T-cell (primary cell): ENCODE measurements at regions not wholly inside any gene's neighbourhood (a gene's known extent, or its start where the extent isn't known, plus 50 kb on each side); places are given as distances from the start of the nearest gene placed in this dataset.

Source experiments
- ATAC-seq, 4 experiments: fragments of 200-7000 bp in 3 of 4; fragments of 150-1000 bp in 1 of 4; cut with Tn5 transposase; replicated peaks in 1 of 4; 1 replicate in 3 of 4; 2 replicates in 1 of 4; pipeline ENCODE4 v1.10.0; 2021; ENCODE audit warnings: moderate library complexity in 3 of 4, mild to moderate bottlenecking in 2 of 4, moderate number of reproducible peaks in 1 of 4
- CTCF ChIA-PET, 2 donors: fragments of 300-600 bp; sonication (Branson Sonifier 250); formaldehyde crosslinking; loops; one replicate each; lab custom pipeline; 2022; ENCODE audit warnings: antibody characterized with exemption in 2 of 2; lab: Charles Lee
- POLR2A ChIA-PET, 2 donors: fragments of 300-600 bp; sonication (Branson Sonifier 250); formaldehyde crosslinking; loops; one replicate each; lab custom pipeline; 2022; ENCODE audit warnings: antibody characterized with exemption in 2 of 2; lab: Charles Lee
- DNase-seq, 35 experiments: peaks; one replicate each; pipeline versions ENCODE4 v3.0.0 to v3.0.0-alpha.2; 2013 to 2023
- H3K27ac ChIP-seq: one replicate; pipeline ENCODE4 v1.5.1; 2013; ENCODE audit warnings: low read length
- H3K27me3 ChIP-seq, 2 experiments: replicated peaks in 1 of 2; 1 replicate in 1 of 2; 2 replicates in 1 of 2; pipeline versions ENCODE4 v1.6.1 to v1.7.0; 2013; ENCODE audit warnings: low read length in 1 of 2, mixed read lengths in 1 of 2; ENCODE audit not compliant: control insufficient read depth in 2 of 2, insufficient read depth in 2 of 2; ENCODE audit errors: extremely low read depth in 1 of 2
- H3K36me3 ChIP-seq, 2 donors: 1 replicate in 1 of 2; 2 replicates in 1 of 2; pipeline versions ENCODE4 v1.6.1 to v1.7.0; 2013; ENCODE audit warnings: low read length in 1 of 2; ENCODE audit not compliant: control insufficient read depth in 2 of 2, insufficient read depth in 1 of 2; ENCODE audit errors: extremely low read depth in 1 of 2
- H3K4me1 ChIP-seq, 2 experiments: 1 replicate in 1 of 2; 2 replicates in 1 of 2; pipeline versions ENCODE4 v1.6.1 to v1.7.0; 2013; ENCODE audit warnings: low read length in 2 of 2, mixed read lengths in 1 of 2; ENCODE audit not compliant: insufficient read depth in 2 of 2, control insufficient read depth in 1 of 2; ENCODE audit errors: extremely low read depth in 1 of 2
- H3K4me3 ChIP-seq, 2 donors: 1 replicate in 1 of 2; 2 replicates in 1 of 2; pipeline versions ENCODE4 v1.5.1 to v1.7.0; 2013; ENCODE audit warnings: mild to moderate bottlenecking in 2 of 2, low read length in 1 of 2, moderate library complexity in 1 of 2; ENCODE audit not compliant: control insufficient read depth in 1 of 2; ENCODE audit errors: extremely low read depth in 1 of 2
- H3K9me3 ChIP-seq: 2 replicates; pipeline ENCODE4 v1.7.0; 2013
- H3K27ac Mint-ChIP-seq, 2 donors: one replicate each; pipeline ENCODE4 v1.8.0; 2020 to 2021; ENCODE audit warnings: mild to moderate bottlenecking in 2 of 2, mixed read lengths in 2 of 2
- H3K27me3 Mint-ChIP-seq, 2 donors: one replicate each; pipeline ENCODE4 v1.8.0; 2021 to 2022; ENCODE audit warnings: mixed read lengths in 2 of 2
- H3K36me3 Mint-ChIP-seq: one replicate; pipeline ENCODE4 v1.8.0; 2021; ENCODE audit warnings: mixed read lengths
- H3K4me1 Mint-ChIP-seq, 3 donors: one replicate each; pipeline ENCODE4 v1.8.0; 2020 to 2022; ENCODE audit warnings: mixed read lengths in 3 of 3, mild to moderate bottlenecking in 1 of 3
- H3K4me3 Mint-ChIP-seq, 3 donors: one replicate each; pipeline ENCODE4 v1.8.0; 2020 to 2022; ENCODE audit warnings: mild to moderate bottlenecking in 3 of 3, mixed read lengths in 3 of 3, moderate library complexity in 3 of 3
- H3K9me3 Mint-ChIP-seq, 3 donors: one replicate each; pipeline ENCODE4 v1.8.0; 2020 to 2022; ENCODE audit warnings: mixed read lengths in 3 of 3
- whole genome bisulfite sequencing: methylation state at CpG from one replicate; pipeline ENCODE4 v1.1.5; 2013; ENCODE audit warnings: missing lambda C conversion rate; ENCODE audit not compliant: insufficient coverage; 5-methylcytosine and 5-hydroxymethylcytosine counted together

GRCh38 chrX:4850312-4850711 is 1136.9 kb upstream of the PRKX start:
- Histone ChIP-seq H3K27me3 (no peaks in the 10 kb centered on the region), H3K36me3 (no peaks in the 10 kb centered on the region), H3K27ac (no peak overlapping the region), H3K4me1 (no peaks in the 10 kb centered on the region), H3K4me3 (no peak overlapping the region), H3K9me3 (no peaks in the 10 kb centered on the region)
- Mint-ChIP-seq H3K36me3 (no peaks in the 10 kb centered on the region), H3K27me3 (no peaks in the 10 kb centered on the region), H3K4me3 (no peak overlapping the region), H3K27ac (no peak overlapping the region), H3K4me1 (no peaks in the 10 kb centered on the region), H3K9me3 (peaks cover 0 to 10% (median 2%) of the 10 kb centered on the region in 3 donors)
- DNase-seq (no peak), ATAC-seq (no peak)
- POLR2A ChIA-PET, result no interaction called here
- WGBS, result no CpG with 5 or more reads among the region's 4 CpGs
- CTCF ChIA-PET, result no interaction called here

- 100% methylated on average over 1 of the region's 4 CpGs for WGBS
- Histone ChIP-seq H3K4me1 (no peaks in the 10 kb centered on the region), H3K27me3 (no peaks in the 10 kb centered on the region), H3K9me3 (no peaks in the 10 kb centered on the region), H3K36me3 (no peaks in the 10 kb centered on the region), H3K27ac (no peak overlapping the region), H3K4me3 (no peak overlapping the region)
- Mint-ChIP-seq H3K4me1 (no peaks in the 10 kb centered on the region), H3K27ac (no peak overlapping the region), H3K9me3 (peaks cover 11 to 20% (median 11%) of the 10 kb centered on the region in 3 donors), H3K36me3 (no peaks in the 10 kb centered on the region), H3K27me3 (no peaks in the 10 kb centered on the region), H3K4me3 (no peak overlapping the region)
- POLR2A ChIA-PET, result no interaction called here
- CTCF ChIA-PET, result no interaction called here
- ATAC-seq (no peak), DNase-seq (no peak)
These were observed 1130.9 kb upstream of the PRKX start for GRCh38 chrX:4844376-4844775.

- no peak overlapping the region for H3K4me3 Mint-ChIP-seq
- no peaks in the 10 kb centered on the region for H3K36me3 Mint-ChIP-seq
- H3K4me1 Mint-ChIP-seq, result no peaks in the 10 kb centered on the region
- DNase-seq (no peak), ATAC-seq (no peak)
- Histone ChIP-seq H3K4me3 (no peak overlapping the region), H3K4me1 (no peaks in the 10 kb centered on the region), H3K9me3 (no peaks in the 10 kb centered on the region), H3K27ac (no peak overlapping the region), H3K36me3 (no peaks in the 10 kb centered on the region), H3K27me3 (no peaks in the 10 kb centered on the region)
- H3K27me3 Mint-ChIP-seq, result no peaks in the 10 kb centered on the region
- H3K9me3 Mint-ChIP-seq, result peaks cover 11 to 22% (median 11%) of the 10 kb centered on the region in 3 donors
- CTCF ChIA-PET, result no interaction called here
- no CpG with 5 or more reads among the region's 2 CpGs for WGBS
- no peak overlapping the region for H3K27ac Mint-ChIP-seq
- POLR2A ChIA-PET, result no interaction called here
These were observed 1127.8 kb upstream of the PRKX start for GRCh38 chrX:4841216-4841745.

GRCh38 chrX:4831574-4831973 is 1118.1 kb upstream of the PRKX start:
- Mint-ChIP-seq H3K4me1 (no peaks in the 10 kb centered on the region), H3K27ac (no peak overlapping the region), H3K36me3 (no peaks in the 10 kb centered on the region), H3K9me3 (peaks cover 3 to 8% (median 6%) of the 10 kb centered on the region in 3 donors), H3K27me3 (no peaks in the 10 kb centered on the region), H3K4me3 (no peak overlapping the region)
- Histone ChIP-seq H3K36me3 (no peaks in the 10 kb centered on the region), H3K27ac (no peak overlapping the region), H3K27me3 (no peaks in the 10 kb centered on the region), H3K4me1 (no peaks in the 10 kb centered on the region), H3K9me3 (no peaks in the 10 kb centered on the region), H3K4me3 (no peak overlapping the region)
- DNase-seq (no peak), ATAC-seq (no peak)
- ChIA-PET CTCF (no interaction called here), POLR2A (no interaction called here)
- WGBS, result no CpG with 5 or more reads among the region's 1 CpG

GRCh38 chrX:4830880-4831557 is 1117.6 kb upstream of the PRKX start:
- peaks cover 3 to 8% (median 7%) of the 10 kb centered on the region in 3 donors for H3K9me3 Mint-ChIP-seq
- no peak overlapping the region for H3K4me3 ChIP-seq
- no peaks in the 10 kb centered on the region for H3K36me3 Mint-ChIP-seq
- H3K4me1 Mint-ChIP-seq, result no peaks in the 10 kb centered on the region
- no peak for DNase-seq
- H3K27ac Mint-ChIP-seq, result no peak overlapping the region
- H3K36me3 ChIP-seq, result no peaks in the 10 kb centered on the region
- ATAC-seq, result no peak
- no peak overlapping the region for H3K4me3 Mint-ChIP-seq
- no peak overlapping the region for H3K27ac ChIP-seq
- WGBS, result 100% methylated on average over 1 of the region's 9 CpGs
- H3K27me3 ChIP-seq, result no peaks in the 10 kb centered on the region
- H3K27me3 Mint-ChIP-seq, result no peaks in the 10 kb centered on the region
- ChIA-PET POLR2A (no interaction called here), CTCF (no interaction called here)
- H3K4me1 ChIP-seq, result no peaks in the 10 kb centered on the region
- H3K9me3 ChIP-seq, result no peaks in the 10 kb centered on the region

GRCh38 chrX:4825550-4825949 is 1112.1 kb upstream of the PRKX start:
- ATAC-seq (no peak), DNase-seq (no peak)
- H3K27me3 ChIP-seq, result no peaks in the 10 kb centered on the region
- peaks cover 11 to 19% (median 14%) of the 10 kb centered on the region in 3 donors for H3K9me3 Mint-ChIP-seq
- ChIA-PET CTCF (no interaction called here), POLR2A (no interaction called here)
- no peaks in the 10 kb centered on the region for H3K36me3 Mint-ChIP-seq
- H3K4me1 Mint-ChIP-seq, result no peaks in the 10 kb centered on the region
- H3K4me1 ChIP-seq, result no peaks in the 10 kb centered on the region
- WGBS, result 0% methylated on average over 1 of the region's 3 CpGs
- H3K36me3 ChIP-seq, result no peaks in the 10 kb centered on the region
- H3K27me3 Mint-ChIP-seq, result no peaks in the 10 kb centered on the region
- H3K4me3 ChIP-seq, result no peak overlapping the region
- H3K27ac ChIP-seq, result no peak overlapping the region
- H3K4me3 Mint-ChIP-seq, result no peak overlapping the region
- no peaks in the 10 kb centered on the region for H3K9me3 ChIP-seq
- H3K27ac Mint-ChIP-seq, result no peak overlapping the region
